Stimulated activated CD4-positive, alpha-beta T cell treated with anti-CD3 and anti-CD28 coated beads, Interleukin-2, amount 100 ng/mL, for 24 hours (primary cell): ENCODE measurements at regions not wholly inside any gene's neighbourhood (a gene's known extent, or its start where the extent isn't known, plus 50 kb on each side); places are given as distances from the start of the nearest gene placed in this dataset.

Experiments
- DNase-seq, 2 donors: peaks; one replicate each; pipeline ENCODE4 v3.0.0-alpha.2; 2020

DNA sequence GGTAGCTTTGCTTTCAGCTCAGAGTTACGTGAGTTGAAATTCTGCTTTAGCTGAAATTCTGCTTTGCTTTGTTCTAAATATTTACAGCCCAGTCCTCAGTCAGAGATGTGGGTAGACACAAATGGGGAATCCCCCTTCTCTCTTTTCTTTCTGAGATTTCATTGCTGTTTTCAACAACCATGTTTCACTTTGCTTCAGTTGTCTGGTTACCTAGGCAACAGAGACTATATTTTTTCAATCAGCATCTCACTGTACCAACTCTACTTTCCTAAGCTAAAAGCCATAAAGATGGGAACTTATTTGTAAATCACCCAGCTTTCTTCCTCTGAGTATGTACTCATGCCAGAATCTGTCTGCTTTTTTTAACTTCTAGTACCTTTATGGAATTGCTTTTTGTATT is 509.0 kb downstream of the OLFM4 start:
- no peak for DNase-seq

DNA sequence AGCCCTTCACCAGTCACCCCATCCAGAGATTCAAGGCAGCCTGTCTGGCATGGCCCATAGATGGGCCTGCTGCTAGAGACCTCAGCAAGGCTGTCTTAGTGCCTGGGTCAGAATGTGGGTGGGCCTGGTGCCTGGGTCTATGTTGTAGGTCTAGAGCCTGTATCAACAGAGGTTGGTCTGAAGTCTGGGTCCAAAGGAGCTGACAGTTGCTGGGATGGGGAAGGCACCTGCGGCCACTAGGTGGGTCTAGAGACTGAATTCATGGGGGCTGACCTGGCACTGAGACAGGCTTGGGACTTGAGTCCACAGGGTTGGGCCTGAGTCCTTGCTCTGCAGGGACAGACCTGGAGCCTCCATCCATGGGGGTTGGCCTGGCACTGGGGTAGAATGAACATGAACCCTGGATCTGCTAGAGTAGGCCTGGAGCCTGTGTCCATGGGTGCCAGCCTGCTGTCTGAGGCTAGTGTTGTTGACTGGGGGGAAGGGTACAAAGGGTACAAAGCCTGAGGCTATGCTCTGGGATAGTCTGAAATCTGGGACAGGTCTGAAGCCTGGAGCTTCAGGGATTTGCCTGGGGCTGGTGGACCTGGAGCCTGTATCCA is 516.8 kb downstream of the OLFM4 start:
- no peak for DNase-seq

DNA sequence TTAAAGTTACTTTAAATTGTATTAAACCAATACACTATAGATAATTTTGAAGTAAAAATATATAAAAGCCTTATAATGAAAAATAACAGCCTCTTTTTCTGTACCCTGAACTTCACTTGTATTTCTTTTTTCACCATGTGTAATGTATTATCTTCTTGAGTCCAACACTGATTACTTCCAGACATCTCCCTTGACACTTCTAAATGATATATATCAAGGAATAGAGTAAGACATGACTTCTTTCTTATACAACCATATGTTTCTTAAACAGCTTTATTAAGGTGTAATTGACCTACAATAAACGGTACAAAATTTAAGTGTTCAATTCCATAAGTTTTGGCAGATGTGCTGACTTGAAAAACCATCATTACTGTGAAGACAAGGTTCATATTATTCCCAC is 531.9 kb downstream of the OLFM4 start:
- no peak for DNase-seq

DNA sequence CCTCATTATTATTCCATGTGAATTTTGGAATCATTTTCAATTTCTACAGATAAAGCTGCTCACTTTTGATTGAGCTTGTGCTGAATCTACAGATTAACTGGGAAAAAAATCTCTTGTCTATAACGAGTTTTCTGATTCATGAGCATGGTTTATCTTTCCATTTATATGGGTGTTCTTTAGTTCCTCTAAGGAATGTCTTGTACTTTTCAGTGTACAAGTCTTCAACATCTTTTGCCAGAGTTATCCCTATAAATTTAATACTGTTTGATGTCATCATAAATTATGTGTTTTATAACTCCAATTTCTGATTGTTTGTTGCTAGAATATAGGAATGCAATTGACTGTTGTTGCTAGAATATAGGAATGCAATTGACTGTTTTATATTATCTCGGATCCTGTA is 533.8 kb downstream of the OLFM4 start:
- no peak for DNase-seq

- DNase-seq, result no peak
These were observed 539.9 kb downstream of the OLFM4 start for GRCh38 chr13:53568491-53568890.

- DNase-seq, result no peak
These were observed 540.8 kb downstream of the OLFM4 start for GRCh38 chr13:53569453-53569852.

- DNase-seq, result no peak
These were observed 572.5 kb downstream of the OLFM4 start for GRCh38 chr13:53601113-53601512.

- DNase-seq, result no peak
These were observed 576.7 kb downstream of the OLFM4 start for GRCh38 chr13:53605326-53605725.

GRCh38 chr13:53612200-53612599 is 583.6 kb downstream of the OLFM4 start:
- no peak for DNase-seq

GRCh38 chr13:53622456-53622855 is 593.8 kb downstream of the OLFM4 start:
- no peak for DNase-seq

DNA sequence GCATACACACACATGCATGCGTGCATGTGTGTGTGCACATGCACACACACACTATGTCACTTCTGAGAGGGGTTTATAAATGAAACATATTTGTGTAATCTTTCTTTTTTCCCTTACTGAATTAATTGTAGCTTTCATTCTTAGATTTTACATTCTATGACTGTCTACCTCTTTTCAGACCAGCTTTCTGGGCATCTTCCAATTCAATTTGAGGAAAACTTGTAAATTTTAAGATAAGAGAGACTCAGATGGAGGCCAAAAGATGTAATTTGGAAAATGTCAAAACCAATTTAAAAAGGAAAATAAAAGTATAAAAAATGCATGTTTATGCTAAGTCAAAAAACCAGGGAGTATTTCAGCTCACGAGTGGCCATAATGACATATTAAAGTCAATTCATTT is 594.5 kb downstream of the OLFM4 start:
- no peak for DNase-seq

DNA sequence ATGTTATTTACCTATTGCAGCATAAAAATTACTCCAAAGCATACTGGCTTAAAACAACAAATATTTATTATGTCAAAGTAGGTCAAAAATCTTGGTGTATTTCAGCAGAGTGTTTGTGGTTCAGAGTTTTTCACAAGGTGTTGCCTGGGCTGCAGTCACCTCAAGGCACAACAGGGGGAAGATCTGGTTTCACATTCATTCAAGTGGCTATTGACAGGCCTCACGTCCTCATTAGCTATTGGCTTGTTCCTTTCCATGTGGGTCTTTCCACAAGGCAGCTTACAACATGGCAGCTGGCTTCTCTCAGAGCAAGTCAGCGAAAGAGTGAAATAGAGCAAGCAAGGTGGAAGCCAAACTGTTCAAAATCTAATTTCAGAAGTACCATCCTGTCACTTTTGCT is 602.9 kb downstream of the OLFM4 start:
- DNase-seq, result no peak

DNA sequence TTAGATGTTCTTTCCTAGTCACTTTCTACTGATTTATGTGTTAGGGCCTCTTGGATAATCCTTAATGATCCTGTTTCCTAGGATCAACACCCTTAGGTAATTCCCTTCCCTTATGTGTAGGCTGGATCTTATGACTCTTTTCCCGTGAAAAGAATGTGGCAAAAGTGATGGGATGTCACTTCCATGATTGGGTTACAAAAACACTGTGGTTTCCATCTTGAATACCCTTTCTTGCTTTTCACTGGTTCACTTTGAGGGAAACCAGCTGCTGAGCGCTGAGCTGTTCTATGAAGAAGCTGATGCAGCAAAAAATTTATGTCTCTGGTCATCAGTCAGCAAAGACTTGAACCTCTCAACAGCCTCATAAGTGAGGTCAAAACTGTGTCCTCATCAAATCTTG is 609.4 kb downstream of the OLFM4 start:
- no peak for DNase-seq

- DNase-seq, result no peak
These were observed 613.7 kb downstream of the OLFM4 start for GRCh38 chr13:53642306-53642705.

DNA sequence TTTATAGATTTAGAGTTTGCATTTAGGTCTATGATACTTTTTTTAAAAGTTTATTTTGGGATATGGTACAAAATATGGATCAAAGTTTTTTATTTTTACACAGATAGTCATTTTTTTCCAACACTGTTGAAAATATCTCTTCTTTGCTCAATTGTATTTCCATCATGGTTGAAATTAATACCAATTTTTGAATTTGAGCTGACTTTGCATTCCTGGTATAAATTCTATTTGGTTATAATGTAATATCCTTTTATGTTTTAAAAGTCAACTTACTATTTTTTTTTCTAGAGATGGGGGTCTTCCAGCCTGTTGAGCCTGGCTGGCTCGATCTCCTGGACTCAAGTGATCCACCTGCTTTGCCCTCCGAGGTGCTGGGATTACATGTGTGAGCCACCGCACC is 620.1 kb downstream of the OLFM4 start:
- no peak for DNase-seq

DNA sequence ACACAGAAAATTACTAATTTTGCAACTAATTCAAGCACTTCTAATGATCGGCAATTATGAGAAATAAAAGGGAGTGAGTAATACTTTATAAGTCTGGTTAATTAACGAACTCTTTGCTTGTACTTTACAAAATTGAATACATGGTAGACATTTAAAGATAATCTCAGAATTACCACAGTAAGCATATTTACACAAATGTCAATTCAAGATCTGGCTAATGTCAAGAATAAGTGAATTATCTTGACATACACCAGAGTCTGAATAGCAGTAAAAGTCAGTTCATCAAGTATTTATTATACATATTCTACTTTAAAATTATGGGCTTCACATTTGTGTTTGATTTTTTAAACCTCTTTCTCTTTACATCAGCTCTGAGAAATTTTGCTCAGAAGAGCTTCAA is 643.4 kb downstream of the OLFM4 start:
- no peak for DNase-seq

GRCh38 chr13:53683146-53683545 is 654.5 kb downstream of the OLFM4 start:
- DNase-seq, result no peak

DNA sequence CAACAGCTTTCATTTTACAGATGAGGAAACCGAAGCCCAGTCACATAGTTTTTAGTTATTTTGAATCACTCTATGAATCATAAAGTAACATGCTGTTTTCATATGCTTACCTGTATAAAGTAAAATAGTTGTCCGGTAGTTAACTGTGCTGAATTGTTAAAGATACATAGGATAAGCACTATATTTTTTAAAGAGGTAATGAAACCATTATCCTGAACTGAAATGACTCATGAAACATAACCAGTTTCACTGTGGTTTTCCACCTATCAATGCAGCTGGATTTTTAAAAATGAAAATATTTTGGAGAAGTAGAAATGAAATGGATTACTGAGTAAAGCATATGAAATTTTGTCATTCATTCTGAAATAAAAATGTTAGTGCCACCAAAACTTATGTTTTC is 655.0 kb downstream of the OLFM4 start:
- DNase-seq, result no peak

- DNase-seq, result no peak
These were observed 662.8 kb downstream of the OLFM4 start for GRCh38 chr13:53691417-53691816.

DNA sequence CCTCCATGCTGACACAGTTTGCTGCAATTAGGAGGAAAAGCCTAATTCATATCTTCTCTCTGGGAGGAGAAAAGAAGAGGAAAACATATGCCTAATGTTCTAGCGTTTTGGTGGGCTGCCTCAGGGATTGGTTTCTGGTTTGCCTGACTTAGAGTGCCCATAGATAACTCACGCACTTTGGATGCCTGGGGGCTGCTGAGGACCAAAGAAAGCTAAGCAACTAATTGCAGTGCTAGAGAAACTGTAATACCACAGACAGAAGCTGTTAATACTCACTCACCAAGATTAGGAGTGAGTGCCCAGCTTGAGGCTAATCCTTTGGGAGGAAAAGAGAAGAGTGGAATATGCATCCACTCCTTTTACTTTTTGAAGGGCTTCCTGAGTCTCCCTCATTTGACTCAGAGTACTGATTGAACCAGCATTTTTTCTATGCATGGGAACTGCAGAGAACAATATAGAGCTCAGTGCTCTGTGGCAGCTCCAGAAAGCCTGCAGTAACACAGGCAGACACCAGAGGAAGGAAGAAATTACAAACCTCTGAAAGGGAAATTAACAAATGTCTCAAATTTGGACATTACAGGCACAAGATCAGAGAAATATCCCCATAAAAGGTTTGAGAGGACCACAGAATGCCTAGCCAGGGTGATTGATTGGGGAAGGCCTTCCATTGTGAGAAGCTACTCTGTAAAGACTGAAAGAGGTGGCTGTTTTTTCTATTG is 666.4 kb downstream of the OLFM4 start:
- DNase-seq, result no peak

- no peak for DNase-seq
These were observed 674.9 kb downstream of the OLFM4 start for GRCh38 chr13:53703371-53704080.

DNA sequence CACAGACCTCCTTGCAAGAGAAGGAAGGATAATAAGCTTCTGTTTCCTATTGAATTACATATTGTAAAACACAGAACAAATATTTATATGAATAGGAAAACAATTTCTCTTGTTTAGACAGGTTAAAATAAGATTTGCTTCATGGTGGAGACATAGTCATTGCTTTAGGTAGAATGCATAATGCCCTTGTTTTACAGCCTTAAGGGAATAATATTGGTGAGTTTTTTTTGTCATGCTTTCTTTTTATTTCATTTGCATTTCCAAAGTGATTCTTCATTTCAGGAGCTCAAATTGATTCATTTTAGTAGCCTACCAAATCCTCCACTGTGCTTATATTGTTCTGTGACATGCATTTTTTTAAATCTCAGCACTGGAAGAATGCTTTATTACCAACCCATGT is 690.7 kb downstream of the OLFM4 start:
- DNase-seq, result no peak

DNA sequence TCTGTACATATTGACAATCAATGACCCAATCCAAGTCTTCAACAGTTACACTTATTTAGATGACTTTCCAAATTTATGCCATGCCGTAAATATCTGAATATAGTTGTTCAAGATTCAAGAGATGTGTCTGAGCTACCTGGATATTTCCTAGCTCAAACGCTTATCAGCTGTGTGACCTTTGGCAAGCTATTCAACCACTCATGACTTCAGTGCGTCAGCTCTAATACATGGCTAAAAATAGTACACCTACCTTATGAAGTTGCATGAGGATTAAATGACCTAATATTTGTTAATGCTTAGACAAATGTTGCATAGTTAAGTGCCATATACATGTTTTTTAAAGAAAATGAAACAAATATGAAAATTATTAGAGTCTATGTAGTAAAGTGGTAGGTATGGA is 704.1 kb downstream of the OLFM4 start:
- DNase-seq, result no peak

- no peak for DNase-seq
These were observed 715.3 kb downstream of the OLFM4 start for GRCh38 chr13:53743906-53744305.
